ENCODE measurements at regions not wholly inside any gene's neighbourhood (a gene's known extent, or its start where the extent isn't known, plus 50 kb on each side); places are given as distances from the start of the nearest gene placed in this dataset.

GRCh38 chr2:139790807-139791752 is 1010.9 kb upstream of the NXPH2 start:
- Mint-ChIP-seq H3K4me1 (no peaks in the 10 kb centered on the region), H3K27ac (no peak overlapping the region), H3K27me3 (no peaks in the 10 kb centered on the region), H3K9me3 (ENCODE audit: insufficient read depth) (no peaks in the 10 kb centered on the region), H3K4me3 (no peak overlapping the region)
- H3K4me2 ChIP-seq (replicated peaks; ENCODE audit: low read depth, low read length, poor library complexity, severe bottlenecking) = no peak overlapping the region
- CTCF ChIA-PET = no interaction called here
- DNase-seq (no peak), ATAC-seq (ENCODE audit: low read depth) (no peak)
- no peaks in the 10 kb centered on the region for H3K4me1 ChIP-seq (ENCODE audit: control insufficient read depth in 2 of 2, insufficient read depth in 2 of 2, low read length in 2 of 2)
- POLR2A ChIA-PET = no interaction called here
- H2AFZ ChIP-seq (ENCODE audit: insufficient read depth, low read depth, low read length, poor library complexity, severe bottlenecking) = no peak overlapping the region
- H3K79me2 ChIP-seq (ENCODE audit: control insufficient read depth, insufficient read depth, low read length) = no peaks in the 10 kb centered on the region
- no peaks in the 10 kb centered on the region for H4K20me1 ChIP-seq (ENCODE audit: control insufficient read depth, insufficient read depth, low read length, poor library complexity, severe bottlenecking)
- H3K4me3 ChIP-seq (ENCODE audit: control extremely low read depth in 1 of 5, extremely low read depth in 1 of 5, insufficient read depth in 1 of 5, low read depth in 2 of 5, low read length in 4 of 5) = no peak overlapping the region
- no peaks in the 10 kb centered on the region for H3K36me3 ChIP-seq (replicated peaks in 1 of 2; ENCODE audit: control extremely low read depth in 1 of 2, control insufficient read depth in 1 of 2, extremely low read depth in 1 of 2, insufficient read depth in 2 of 2, low read length in 1 of 2)
- 20% methylated on average over 1 of the region's 3 CpGs for WGBS (ENCODE audit: insufficient coverage)
- intact Hi-C loops (cut with micrococcal nuclease) = no loop called here
- H3K9me3 ChIP-seq (ENCODE audit: control extremely low read depth in 1 of 3, control insufficient read depth in 2 of 3, insufficient read depth in 1 of 3, low read length in 2 of 3) = no peaks in the 10 kb centered on the region
- H3K27me3 ChIP-seq (replicated peaks in 1 of 4; ENCODE audit: control extremely low read depth in 1 of 4, control insufficient read depth in 3 of 4, insufficient read depth in 4 of 4, low read length in 3 of 4) = no peaks in the 10 kb centered on the region
- no peak for TF ChIP-seq EZH2 (IDR thresholded peaks at IDR 0.05; ENCODE audit: borderline replicate concordance, insufficient read depth, low read depth, low read length, poor library complexity, severe bottlenecking)
- TF ChIP-seq CTCF (IDR thresholded peaks at IDR 0.05) = no peak
- H3K9ac ChIP-seq (ENCODE audit: low read length) = no peak overlapping the region
- H3K27ac ChIP-seq (ENCODE audit: low read length in 2 of 2) = no peak overlapping the region

- Mint-ChIP-seq H3K9me3 (ENCODE audit: insufficient read depth) (no peaks in the 10 kb centered on the region), H3K27me3 (no peaks in the 10 kb centered on the region), H3K4me1 (no peaks in the 10 kb centered on the region), H3K27ac (no peak overlapping the region), H3K4me3 (no peak overlapping the region)
- no peaks in the 10 kb centered on the region for H3K27me3 ChIP-seq (replicated peaks in 1 of 4; ENCODE audit: control extremely low read depth in 1 of 4, control insufficient read depth in 3 of 4, insufficient read depth in 4 of 4, low read length in 3 of 4)
- no peaks in the 10 kb centered on the region for H3K9me3 ChIP-seq (ENCODE audit: control extremely low read depth in 1 of 3, control insufficient read depth in 2 of 3, insufficient read depth in 1 of 3, low read length in 2 of 3)
- no peak overlapping the region for H2AFZ ChIP-seq (ENCODE audit: insufficient read depth, low read depth, low read length, poor library complexity, severe bottlenecking)
- no peaks in the 10 kb centered on the region for H3K4me1 ChIP-seq (ENCODE audit: control insufficient read depth in 2 of 2, insufficient read depth in 2 of 2, low read length in 2 of 2)
- TF ChIP-seq CTCF (IDR thresholded peaks at IDR 0.05) (no peak), EZH2 (IDR thresholded peaks at IDR 0.05; ENCODE audit: borderline replicate concordance, insufficient read depth, low read depth, low read length, poor library complexity, severe bottlenecking) (no peak)
- H3K36me3 ChIP-seq (replicated peaks in 1 of 2; ENCODE audit: control extremely low read depth in 1 of 2, control insufficient read depth in 1 of 2, extremely low read depth in 1 of 2, insufficient read depth in 2 of 2, low read length in 1 of 2) = no peaks in the 10 kb centered on the region
- H3K4me2 ChIP-seq (replicated peaks; ENCODE audit: low read depth, low read length, poor library complexity, severe bottlenecking) = no peak overlapping the region
- H3K4me3 ChIP-seq (ENCODE audit: control extremely low read depth in 1 of 5, extremely low read depth in 1 of 5, insufficient read depth in 1 of 5, low read depth in 2 of 5, low read length in 4 of 5) = no peak overlapping the region
- no peaks in the 10 kb centered on the region for H4K20me1 ChIP-seq (ENCODE audit: control insufficient read depth, insufficient read depth, low read length, poor library complexity, severe bottlenecking)
- no peak overlapping the region for H3K9ac ChIP-seq (ENCODE audit: low read length)
- ATAC-seq (ENCODE audit: low read depth) = no peak
- H3K27ac ChIP-seq (ENCODE audit: low read length in 2 of 2) = no peak overlapping the region
- H3K79me2 ChIP-seq (ENCODE audit: control insufficient read depth, insufficient read depth, low read length) = no peaks in the 10 kb centered on the region
- 14% methylated on average over 1 of the region's 2 CpGs for WGBS (ENCODE audit: insufficient coverage)
- intact Hi-C loops (cut with micrococcal nuclease) = no loop called here
- no peak for DNase-seq
- ChIA-PET CTCF (no interaction called here), POLR2A (no interaction called here)
These were observed 1009.9 kb upstream of the NXPH2 start for GRCh38 chr2:139790136-139790535.

Measured in B cell (primary cell).